Mucosa of gallbladder (tissue), 1 donor: ENCODE measurements at regions not wholly inside any gene's neighbourhood (a gene's known extent, or its start where the extent isn't known, plus 50 kb on each side); places are given as distances from the start of the nearest gene placed in this dataset.
"Not testable (repeated sequence)": the region's sequence is repeated elsewhere in the genome, so short reads cannot be mapped to it uniquely, and the experiment has no call there.

Source experiments
- DNase-seq: peaks from one replicate; pipeline ENCODE4 v3.0.0-alpha.2; 2020; ENCODE audit warnings: low spot score
- donor health status: DM: no; HTN: no; CAD: no.

- DNase-seq = no peak
These were observed 810.1 kb downstream of the FSCB start for GRCh38 chr14:43697003-43697402.

GRCh38 chr14:43692706-43693105, 814.4 kb downstream of the FSCB start:
- DNase-seq = no peak

- no peak for DNase-seq
These were observed 819.2 kb downstream of the FSCB start for GRCh38 chr14:43687921-43688320.

GRCh38 chr14:43677581-43677980, 829.5 kb downstream of the FSCB start:
- no peak for DNase-seq

GRCh38 chr14:43674273-43674672, 832.8 kb downstream of the FSCB start:
- DNase-seq = no peak

GRCh38 chr14:43671716-43672485, 835.2 kb downstream of the FSCB start:
- no peak for DNase-seq

GRCh38 chr14:43669355-43669754, 837.7 kb downstream of the FSCB start:
- DNase-seq = no peak

- DNase-seq = no peak
These were observed 841.4 kb downstream of the FSCB start for GRCh38 chr14:43665570-43666267.

- DNase-seq = not testable (repeated sequence)
These were observed 851.9 kb downstream of the FSCB start for GRCh38 chr14:43655194-43655593.

GRCh38 chr14:43651896-43652295, 855.2 kb downstream of the FSCB start:
- no peak for DNase-seq

GRCh38 chr14:43651185-43651787, 855.8 kb downstream of the FSCB start:
- no peak for DNase-seq

- DNase-seq = no peak
These were observed 857.6 kb downstream of the FSCB start for GRCh38 chr14:43649508-43649907.

- no peak for DNase-seq
These were observed 859.8 kb downstream of the FSCB start for GRCh38 chr14:43647302-43647701.

GRCh38 chr14:43640718-43641267, 866.3 kb downstream of the FSCB start:
- DNase-seq = no peak

GRCh38 chr14:43625294-43625693, 881.8 kb downstream of the FSCB start:
- no peak for DNase-seq

GRCh38 chr14:43621282-43621681, 885.8 kb downstream of the FSCB start:
- no peak for DNase-seq

GRCh38 chr14:43595096-43595772, 911.8 kb downstream of the FSCB start:
- no peak for DNase-seq

GRCh38 chr14:43591776-43592175, 915.3 kb downstream of the FSCB start:
- DNase-seq = no peak

GRCh38 chr14:43587183-43587582, 919.9 kb downstream of the FSCB start:
- no peak for DNase-seq

GRCh38 chr14:43579671-43580070, 927.4 kb downstream of the FSCB start:
- DNase-seq = no peak

- no peak for DNase-seq
These were observed 939.1 kb downstream of the FSCB start for GRCh38 chr14:43568022-43568421.

- DNase-seq = no peak
These were observed 958.7 kb downstream of the FSCB start for GRCh38 chr14:43548368-43548767.
